ENCODE measurements at regions not wholly inside any gene's neighbourhood (a gene's known extent, or its start where the extent isn't known, plus 50 kb on each side); places are given as distances from the start of the nearest gene placed in this dataset.

DNA sequence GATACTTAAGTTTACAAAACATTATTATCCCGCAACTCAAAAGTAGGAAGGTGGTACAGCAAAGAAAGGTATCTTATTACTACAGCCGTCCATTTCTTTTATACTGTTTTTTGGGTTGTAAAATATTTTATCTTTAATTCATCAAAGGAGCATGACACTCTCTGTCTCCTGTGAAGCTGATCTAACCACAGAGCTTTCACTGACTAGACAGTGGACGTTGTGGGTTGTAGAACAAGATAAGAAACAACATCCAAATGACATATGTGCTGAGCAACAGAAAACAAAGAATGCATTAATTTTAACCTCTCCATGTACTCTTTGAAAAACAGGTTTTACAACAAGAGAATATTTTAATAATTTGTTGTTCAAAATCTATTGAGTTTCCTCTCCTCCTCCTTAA lies 195.9 kb upstream of the FBXO33 start:
- H3K4me3 ChIP-seq (ENCODE audit: low read depth, low read length), result no peak overlapping the region
- TF ChIP-seq, protein P1, sequence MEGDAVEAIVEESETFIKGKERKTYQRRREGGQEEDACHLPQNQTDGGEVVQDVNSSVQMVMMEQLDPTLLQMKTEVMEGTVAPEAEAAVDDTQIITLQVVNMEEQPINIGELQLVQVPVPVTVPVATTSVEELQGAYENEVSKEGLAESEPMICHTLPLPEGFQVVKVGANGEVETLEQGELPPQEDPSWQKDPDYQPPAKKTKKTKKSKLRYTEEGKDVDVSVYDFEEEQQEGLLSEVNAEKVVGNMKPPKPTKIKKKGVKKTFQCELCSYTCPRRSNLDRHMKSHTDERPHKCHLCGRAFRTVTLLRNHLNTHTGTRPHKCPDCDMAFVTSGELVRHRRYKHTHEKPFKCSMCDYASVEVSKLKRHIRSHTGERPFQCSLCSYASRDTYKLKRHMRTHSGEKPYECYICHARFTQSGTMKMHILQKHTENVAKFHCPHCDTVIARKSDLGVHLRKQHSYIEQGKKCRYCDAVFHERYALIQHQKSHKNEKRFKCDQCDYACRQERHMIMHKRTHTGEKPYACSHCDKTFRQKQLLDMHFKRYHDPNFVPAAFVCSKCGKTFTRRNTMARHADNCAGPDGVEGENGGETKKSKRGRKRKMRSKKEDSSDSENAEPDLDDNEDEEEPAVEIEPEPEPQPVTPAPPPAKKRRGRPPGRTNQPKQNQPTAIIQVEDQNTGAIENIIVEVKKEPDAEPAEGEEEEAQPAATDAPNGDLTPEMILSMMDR (IDR thresholded peaks at IDR 0.05; ENCODE audit: insufficient read depth, low read length, poor library complexity, severe bottlenecking), result no peak
- H3K36me3 ChIP-seq (ENCODE audit: control insufficient read depth, insufficient read depth, low read length), result no peaks in the 10 kb centered on the region
- no peaks in the 10 kb centered on the region for H3K27me3 ChIP-seq (ENCODE audit: control insufficient read depth, insufficient read depth, low read length)
- DNase-seq (ENCODE audit: low read depth), result no peak

- Histone ChIP-seq H3K27me3 (ENCODE audit: control insufficient read depth, insufficient read depth, low read length) (no peaks in the 10 kb centered on the region), H3K36me3 (ENCODE audit: control insufficient read depth, insufficient read depth, low read length) (no peaks in the 10 kb centered on the region), H3K4me3 (ENCODE audit: low read depth, low read length) (no peak overlapping the region)
- TF ChIP-seq, protein P1 (IDR thresholded peaks at IDR 0.05; ENCODE audit: insufficient read depth, low read length, poor library complexity, severe bottlenecking), result no peak
- no peak for DNase-seq (ENCODE audit: low read depth)
Observed at GRCh38 chr14:39626589-39627576, 194.7 kb upstream of the FBXO33 start.

DNA sequence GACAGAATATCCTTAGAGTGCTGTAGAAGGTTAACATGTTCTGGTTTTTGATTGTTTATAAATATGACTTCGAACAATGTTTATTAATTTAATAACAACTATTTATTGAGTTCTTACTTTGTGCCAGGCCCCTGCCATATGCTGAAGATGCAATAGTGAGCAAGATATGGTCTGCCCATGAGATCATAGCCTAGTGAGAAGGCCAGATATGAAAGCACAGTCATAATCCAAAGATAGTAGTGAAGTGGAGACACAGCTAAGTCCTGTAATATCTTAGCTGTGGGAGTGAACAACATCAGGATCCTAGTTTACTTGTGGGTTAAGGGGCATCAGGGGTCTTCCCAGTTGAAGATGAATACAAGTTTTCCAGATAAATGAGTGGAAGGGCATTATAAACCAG lies 189.4 kb upstream of the FBXO33 start:
- TF ChIP-seq, protein P1 (IDR thresholded peaks at IDR 0.05; ENCODE audit: insufficient read depth, low read length, poor library complexity, severe bottlenecking), result no peak
- Histone ChIP-seq H3K36me3 (ENCODE audit: control insufficient read depth, insufficient read depth, low read length) (no peaks in the 10 kb centered on the region), H3K27me3 (ENCODE audit: control insufficient read depth, insufficient read depth, low read length) (no peaks in the 10 kb centered on the region), H3K4me3 (ENCODE audit: low read depth, low read length) (no peak overlapping the region)
- no peak for DNase-seq (ENCODE audit: low read depth)

DNA sequence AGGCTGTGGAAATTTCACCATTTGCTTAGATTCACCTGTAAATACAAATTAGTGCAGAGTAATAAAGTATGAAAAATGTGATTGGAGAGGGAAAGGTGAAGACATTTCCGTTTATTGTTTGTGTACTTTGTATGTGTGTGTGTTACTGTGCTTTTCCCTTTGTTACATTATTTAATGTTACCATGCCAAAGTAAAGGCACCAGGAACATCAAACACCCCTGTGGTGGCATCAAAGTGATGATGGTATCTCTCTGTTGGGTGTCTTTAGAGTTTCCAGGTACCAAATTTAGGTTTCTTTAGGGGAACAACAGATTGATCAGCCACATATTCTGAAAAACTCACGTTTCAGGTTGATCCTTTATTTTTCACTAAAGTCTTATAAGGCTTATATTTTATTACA lies 189.0 kb upstream of the FBXO33 start:
- Histone ChIP-seq H3K27me3 (ENCODE audit: control insufficient read depth, insufficient read depth, low read length) (no peaks in the 10 kb centered on the region), H3K36me3 (ENCODE audit: control insufficient read depth, insufficient read depth, low read length) (no peaks in the 10 kb centered on the region), H3K4me3 (ENCODE audit: low read depth, low read length) (no peak overlapping the region)
- DNase-seq (ENCODE audit: low read depth), result no peak
- TF ChIP-seq, protein P1 (IDR thresholded peaks at IDR 0.05; ENCODE audit: insufficient read depth, low read length, poor library complexity, severe bottlenecking), result no peak

- H3K27me3 ChIP-seq (ENCODE audit: control insufficient read depth, insufficient read depth, low read length), result no peaks in the 10 kb centered on the region
- TF ChIP-seq, protein P1 (IDR thresholded peaks at IDR 0.05; ENCODE audit: insufficient read depth, low read length, poor library complexity, severe bottlenecking), result no peak
- peak; percentile 14 for DNase-seq (ENCODE audit: low read depth)
- no peak overlapping the region for H3K4me3 ChIP-seq (ENCODE audit: low read depth, low read length)
- H3K36me3 ChIP-seq (ENCODE audit: control insufficient read depth, insufficient read depth, low read length), result no peaks in the 10 kb centered on the region
Observed at GRCh38 chr14:39617537-39617936, 185.3 kb upstream of the FBXO33 start.
